Gastroesophageal sphincter (tissue), 3 donors: ENCODE measurements at regions not wholly inside any gene's neighbourhood (a gene's known extent, or its start where the extent isn't known, plus 50 kb on each side); places are given as distances from the start of the nearest gene placed in this dataset.

Source experiments
- CTCF ChIP-seq, 4 experiments: fragments of 200-600 bp in 2 of 4; fragments of 450-650 bp in 2 of 4; sonication (generic) in 1 of 4; IDR thresholded peaks; one replicate each; pipeline ENCODE4 v1.5.1; 2017 to 2019; ENCODE audit warnings: antibody characterized with exemption in 4 of 4, mild to moderate bottlenecking in 2 of 4, moderate library complexity in 2 of 4
- EP300 ChIP-seq: sonication (generic); formaldehyde crosslinking; IDR thresholded peaks from one replicate; pipeline ENCODE4 v1.6.1; 2017; ENCODE audit warnings: antibody characterized with exemption, mild to moderate bottlenecking
- POLR2A ChIP-seq, 2 donors: fragments of 450-650 bp; IDR thresholded peaks; one replicate each; pipeline ENCODE4 v1.6.1; 2017; ENCODE audit warnings: antibody characterized with exemption in 2 of 2, mild to moderate bottlenecking in 2 of 2, moderate library complexity in 1 of 2
- POLR2AphosphoS5 ChIP-seq: sonication (generic); formaldehyde crosslinking; IDR thresholded peaks from one replicate; pipeline ENCODE4 v1.6.1; 2017; ENCODE audit warnings: antibody characterized with exemption

- TF ChIP-seq POLR2AphosphoS5 (no peak), CTCF (IDR thresholded peaks at IDR 0.05) (no peak), EP300 (no peak), POLR2A (IDR thresholded peaks at IDR 0.05) (no peak)
These were observed 543.8 kb downstream of the TNS1 start for GRCh38 chr2:217459016-217459415.
